K562 (cell line): ENCODE measurements at regions not wholly inside any gene's neighbourhood (a gene's known extent, or its start where the extent isn't known, plus 50 kb on each side); places are given as distances from the start of the nearest gene placed in this dataset.
A peak's percentile ranks its signal among the peaks of the same experiment; 100 is the strongest.

Source experiments
- ATAC-seq: fragments of 200-7000 bp; cut with Tn5 transposase; 3 replicates; pipeline ENCODE4 v1.9.1; 2020; ENCODE audit warnings: moderate library complexity
- BruUV-seq: library from RNA; stranded (reverse); fragments of 400-500 nt; replicated peaks from 2 replicates; lab custom pipeline; 2021; lab: Mats Ljungman, UMichigan
- CTCF ChIA-PET: fragments of 300-600 bp; formaldehyde crosslinking; extraction: SDS; loops from one replicate; lab custom pipeline; 2021; ENCODE audit warnings: low intra/inter-chr PET ratio; lab: Yijun Ruan, JAX
- POLR2A ChIA-PET: fragments of 300-600, 350-650 bp; sonication (Branson Sonifier 250); formaldehyde crosslinking; extraction: SDS; loops from one replicate; lab custom pipeline; 2021; ENCODE audit warnings: antibody characterized with exemption, inconsistent platforms; lab: Yijun Ruan, JAX
- DNase-seq, 4 experiments: peaks; one replicate each; pipeline versions ENCODE4 v3.0.0 to v3.0.0-alpha.2; 2011 to 2018; ENCODE audit warnings: low spot score in 3 of 4, mixed read lengths in 3 of 4; ENCODE audit errors: extremely low read depth in 1 of 4
- FAIRE-seq: peaks from 2 replicates; lab custom pipeline; 2011; peaks lifted over from hg19 to GRCh38; lab: Jason Lieb, UNC
- H2AFZ ChIP-seq: 2 replicates; pipeline ENCODE4 v1.6.0; 2011; ENCODE audit warnings: low read depth, low read length, control low read depth, inconsistent platforms
- H3K27ac ChIP-seq: fragments of 200-600 bp; 3 replicates; pipeline ENCODE4 v1.8.0; 2011; ENCODE audit warnings: low read depth, mild to moderate bottlenecking, control low read depth, inconsistent platforms, low read length, moderate library complexity, mixed read lengths; ENCODE audit errors: extremely low read depth
- H3K27me3 ChIP-seq, 2 experiments: fragments of 300-600 bp in 1 of 2; 2 replicates in 1 of 2; 3 replicates in 1 of 2; pipeline versions ENCODE4 v1.6.0 to v1.8.0; 2011; ENCODE audit warnings: inconsistent platforms in 2 of 2, low read length in 2 of 2, mild to moderate bottlenecking in 1 of 2, mixed read lengths in 1 of 2, moderate library complexity in 1 of 2; ENCODE audit not compliant: control insufficient read depth in 2 of 2, insufficient read depth in 2 of 2
- H3K36me3 ChIP-seq: fragments of 300-600 bp; 3 replicates; pipeline ENCODE4 v1.8.0; 2011; ENCODE audit warnings: mild to moderate bottlenecking, low read length, inconsistent platforms; ENCODE audit not compliant: control insufficient read depth, insufficient read depth
- H3K4me1 ChIP-seq, 2 experiments: fragments of 200-600 bp in 1 of 2; replicated peaks in 1 of 2; 2 replicates in 1 of 2; 3 replicates in 1 of 2; pipeline versions ENCODE4 v1.5.1 to v1.8.0; 2011; ENCODE audit warnings: inconsistent platforms in 2 of 2, low read length in 2 of 2, mild to moderate bottlenecking in 1 of 2, mixed read lengths in 1 of 2, moderate library complexity in 1 of 2; ENCODE audit not compliant: control insufficient read depth in 2 of 2, insufficient read depth in 2 of 2
- H3K4me2 ChIP-seq: 2 replicates; pipeline ENCODE4 v1.6.1; 2011; ENCODE audit warnings: low read length, control low read depth, inconsistent platforms, mixed read lengths; ENCODE audit not compliant: insufficient read depth
- H3K4me3 ChIP-seq: fragments of 200-600 bp; sonication (generic), shearing (Covaris generic); 2 replicates; pipeline ENCODE4 v1.5.1; 2016; ENCODE audit warnings: control low read depth, inconsistent platforms
- H3K79me2 ChIP-seq: fragments of 200-600 bp; 3 replicates; pipeline ENCODE4 v1.8.0; 2011; ENCODE audit warnings: low read length, inconsistent platforms; ENCODE audit not compliant: control insufficient read depth, insufficient read depth
- H3K9ac ChIP-seq, 2 experiments: 2 replicates each; pipeline versions ENCODE4 v1.6.0 to v1.6.1; 2011; ENCODE audit warnings: low read depth in 2 of 2, low read length in 2 of 2, control low read depth in 1 of 2, inconsistent platforms in 1 of 2, mild to moderate bottlenecking in 1 of 2, mixed read lengths in 1 of 2; ENCODE audit not compliant: insufficient read depth in 1 of 2
- H3K9me1 ChIP-seq: one replicate; pipeline ENCODE4 v1.6.0; 2011; ENCODE audit warnings: inconsistent platforms, mild to moderate bottlenecking, low read length, moderate library complexity; ENCODE audit not compliant: control insufficient read depth, insufficient read depth
- H3K9me3 ChIP-seq: replicated peaks from 2 replicates; pipeline ENCODE4 v1.5.1; 2011; ENCODE audit warnings: low read depth, low read length, inconsistent platforms; ENCODE audit not compliant: control insufficient read depth, insufficient read depth
- H4K20me1 ChIP-seq: replicated peaks from 2 replicates; pipeline ENCODE4 v1.6.1; 2011; ENCODE audit warnings: low read length, inconsistent platforms, mixed read lengths; ENCODE audit not compliant: control insufficient read depth, insufficient read depth
- C11orf30 ChIP-seq: fragments of 450-650 bp; IDR thresholded peaks from 2 replicates; pipeline ENCODE4 v1.6.1; 2016; ENCODE audit warnings: low read depth, mild to moderate bottlenecking
- FOXP1 ChIP-seq: sonication (generic); formaldehyde crosslinking; IDR thresholded peaks from 2 replicates; pipeline ENCODE4 v1.8.0; 2022; ENCODE audit warnings: mild to moderate bottlenecking, missing genetic modification reagents
- MAFF ChIP-seq: IDR thresholded peaks from 2 replicates; pipeline ENCODE4 v1.6.1; 2012; ENCODE audit warnings: low read length, improper control_type of control experiment
- MAFG ChIP-seq: fragments of 450-650 bp; conservative IDR thresholded peaks from 2 replicates; pipeline ENCODE4 v1.6.1; 2016; ENCODE audit warnings: missing genetic modification characterization, missing compliant biosample characterization
- MAFK ChIP-seq: IDR thresholded peaks from 2 replicates; pipeline ENCODE4 v1.6.1; 2011; ENCODE audit warnings: low read length, improper control_type of control experiment
- SMARCB1 ChIP-seq: IDR thresholded peaks from 2 replicates; pipeline ENCODE4 v1.6.1; 2011; ENCODE audit warnings: improper control_type of control experiment, low read depth; ENCODE audit not compliant: insufficient read length
- ZBED1 ChIP-seq: IDR thresholded peaks from 2 replicates; pipeline ENCODE4 v1.6.1; 2014
- ZBTB8A ChIP-seq: fragments of 450-650 bp; IDR thresholded peaks from 2 replicates; pipeline ENCODE4 v1.6.1; 2018; ENCODE audit warnings: mild to moderate bottlenecking, moderate library complexity; ENCODE audit not compliant: partially characterized antibody
- ZFP30 ChIP-seq: fragments of 250-450 bp; sonication (Bioruptor Pico); IDR thresholded peaks from 2 replicates; pipeline ENCODE4 v1.8.0; 2022; ENCODE audit warnings: moderate library complexity, mild to moderate bottlenecking, inconsistent platforms, borderline replicate concordance
- ZNF316 ChIP-seq: fragments of 450-650 bp; IDR thresholded peaks from 2 replicates; pipeline ENCODE4 v1.6.1; 2016
- WGBS: fragments of 100-300 bp; shearing (Covaris generic); methylation state at CpG from one replicate; pipeline ENCODE4 v1.1.6; 2016; ENCODE audit warnings: low coverage, mixed read lengths; ENCODE audit not compliant: insufficient coverage; ENCODE audit errors: missing lambda C conversion rate; 5-methylcytosine and 5-hydroxymethylcytosine counted together
- in situ Hi-C: fragments of 300-500 bp; cut with MboI; formaldehyde crosslinking; loops from 4 replicates; pipeline ENCODE4 v1.15.0; 2018; ENCODE audit warnings: inconsistent platforms, mixed read lengths
- intact Hi-C: fragments of 100-400 bp; cut with micrococcal nuclease; formaldehyde crosslinking; loops from 2 replicates; pipeline ENCODE4 v1.14.2; 2022

- TF ChIP-seq ZFP30 (no peak), ZBED1 (no peak), FOXP1 (CRISPR knock-in tag) (no peak)
Measured at GRCh38 chr2:161028581-161028980, 131.6 kb upstream of the TANK start (continued).

- WGBS, result 1% methylated on average over 5 of the region's 5 CpGs
- Histone ChIP-seq H3K9me3 (no peaks in the 10 kb centered on the region), H3K27me3 (no peaks in the 10 kb centered on the region), H3K36me3 (no peaks in the 10 kb centered on the region), H3K9ac (no peak overlapping the region), H2AFZ (no peak overlapping the region), H3K79me2 (no peaks in the 10 kb centered on the region), H3K4me2 (no peak overlapping the region), H3K4me1 (no peaks in the 10 kb centered on the region), H3K4me3 (no peak overlapping the region), H4K20me1 (no peaks in the 10 kb centered on the region), H3K9me1 (no peaks in the 10 kb centered on the region), H3K27ac (no peak overlapping the region)
- in situ Hi-C loops, result no loop called here
- ChIA-PET CTCF (no interaction called here), POLR2A (no interaction called here)
- DNase-seq (no peak), ATAC-seq (no peak), FAIRE-seq (no peak)
- TF ChIP-seq ZNF316 (peak; percentile 84), ZBTB8A (no peak), MAFK (peak; percentile 94), MAFF (peak; percentile 92), C11orf30 (peak; percentile 63; the same call in 1 of the 2 replicates), SMARCB1 (no peak), MAFG (peak; percentile 76)
- BruUV-seq, result no TSS peak
- intact Hi-C loops, result no loop called here
Measured at GRCh38 chr2:161029321-161029720, 130.9 kb upstream of the TANK start.
